Omental fat pad (tissue), 3 donors: ENCODE measurements at regions not wholly inside any gene's neighbourhood (a gene's known extent, or its start where the extent isn't known, plus 50 kb on each side); places are given as distances from the start of the nearest gene placed in this dataset.

Experiments used
- ATAC-seq: fragments of 150-250 bp; one replicate; pipeline ENCODE4 v1.9.1; 2016; ENCODE audit warnings: mild to moderate bottlenecking, moderate library complexity; ENCODE audit not compliant: low FRiP score
- DNase-seq: peaks from one replicate; pipeline ENCODE4 v3.0.0-alpha.2; 2019; ENCODE audit warnings: low spot score
- CTCF ChIP-seq, 3 donors: fragments of 450-650 bp; IDR thresholded peaks; one replicate each; pipeline ENCODE4 v1.5.1; 2016 to 2017; ENCODE audit warnings: antibody characterized with exemption in 3 of 3, mild to moderate bottlenecking in 3 of 3, moderate library complexity in 2 of 3

- no peak for ATAC-seq
- no peak for TF ChIP-seq CTCF (IDR thresholded peaks at IDR 0.05)
- no peak for DNase-seq
These were observed 409.2 kb upstream of the TCF4 start for GRCh38 chr18:55997151-55997561.

DNA sequence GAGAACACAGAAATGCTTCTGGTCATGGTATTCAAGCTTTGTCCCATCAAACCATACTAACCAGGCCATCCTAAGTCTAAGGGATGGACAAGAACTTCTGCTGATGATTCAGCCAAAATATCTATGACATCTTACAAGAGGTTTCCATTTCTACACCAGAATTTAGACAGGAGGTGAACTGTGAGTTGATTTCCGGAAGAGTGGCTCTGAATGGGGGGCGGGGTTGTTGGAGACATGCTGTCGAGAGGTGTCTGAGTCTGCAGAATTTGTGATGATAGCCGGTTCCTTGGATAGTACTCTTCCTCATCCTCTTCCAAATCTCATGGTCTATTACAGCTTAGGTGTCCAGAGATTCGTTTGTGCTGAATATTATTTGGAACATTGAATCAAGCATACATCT is 408.7 kb upstream of the TCF4 start:
- DNase-seq, result no peak
- ATAC-seq, result no peak
- no peak for TF ChIP-seq CTCF (IDR thresholded peaks at IDR 0.05)

DNA sequence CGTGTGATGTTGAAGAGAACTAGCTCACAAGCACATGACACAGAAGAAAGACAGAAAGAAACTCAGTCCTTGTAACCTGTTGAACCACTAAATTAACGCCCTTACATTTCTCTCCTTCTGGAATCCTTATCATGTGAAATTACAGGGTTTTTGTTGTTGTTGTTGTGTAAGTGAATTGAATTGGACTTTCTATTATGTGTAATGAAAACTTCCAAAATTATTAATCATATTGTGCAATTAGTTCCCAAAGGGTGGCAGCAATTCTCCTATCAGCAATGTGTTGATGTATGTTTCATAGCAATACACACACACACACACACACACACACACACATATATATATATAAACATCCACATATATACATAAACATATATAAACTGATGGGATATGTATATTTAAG is 402.2 kb upstream of the TCF4 start:
- no peak for DNase-seq
- no peak for TF ChIP-seq CTCF (IDR thresholded peaks at IDR 0.05)
- ATAC-seq, result no peak

- no peak for DNase-seq
- no peak for ATAC-seq
- no peak for TF ChIP-seq CTCF (IDR thresholded peaks at IDR 0.05)
These were observed 400.5 kb upstream of the TCF4 start for GRCh38 chr18:55988537-55988936.

GRCh38 chr18:55983433-55983832 is 395.4 kb upstream of the TCF4 start:
- ATAC-seq, result no peak

DNA sequence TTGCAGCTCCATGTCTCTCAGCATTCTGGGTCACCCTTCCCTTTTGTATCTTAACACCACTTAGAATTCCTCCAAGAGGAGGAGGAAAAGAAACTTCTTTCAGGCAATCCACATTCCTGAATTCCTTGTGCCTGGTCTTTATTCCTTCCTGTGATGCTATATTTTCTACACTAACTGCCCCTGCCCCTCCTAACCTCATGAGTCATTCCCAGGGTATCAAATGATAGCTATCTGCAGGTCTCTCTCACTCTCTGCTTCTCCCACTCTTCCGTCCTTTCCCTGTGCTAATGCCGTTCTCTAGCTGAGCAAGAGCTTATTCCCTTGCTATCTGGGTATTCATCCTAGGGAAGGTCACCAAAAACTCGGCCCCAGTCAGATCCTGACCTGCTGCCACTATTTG is 395.0 kb upstream of the TCF4 start:
- DNase-seq, result no peak
- no peak for ATAC-seq
- TF ChIP-seq CTCF (IDR thresholded peaks at IDR 0.05), result no peak

More at GRCh38 chr18:55983433-55983832, 395.4 kb upstream of the TCF4 start:
- no peak for DNase-seq
- TF ChIP-seq CTCF (IDR thresholded peaks at IDR 0.05), result no peak

DNA sequence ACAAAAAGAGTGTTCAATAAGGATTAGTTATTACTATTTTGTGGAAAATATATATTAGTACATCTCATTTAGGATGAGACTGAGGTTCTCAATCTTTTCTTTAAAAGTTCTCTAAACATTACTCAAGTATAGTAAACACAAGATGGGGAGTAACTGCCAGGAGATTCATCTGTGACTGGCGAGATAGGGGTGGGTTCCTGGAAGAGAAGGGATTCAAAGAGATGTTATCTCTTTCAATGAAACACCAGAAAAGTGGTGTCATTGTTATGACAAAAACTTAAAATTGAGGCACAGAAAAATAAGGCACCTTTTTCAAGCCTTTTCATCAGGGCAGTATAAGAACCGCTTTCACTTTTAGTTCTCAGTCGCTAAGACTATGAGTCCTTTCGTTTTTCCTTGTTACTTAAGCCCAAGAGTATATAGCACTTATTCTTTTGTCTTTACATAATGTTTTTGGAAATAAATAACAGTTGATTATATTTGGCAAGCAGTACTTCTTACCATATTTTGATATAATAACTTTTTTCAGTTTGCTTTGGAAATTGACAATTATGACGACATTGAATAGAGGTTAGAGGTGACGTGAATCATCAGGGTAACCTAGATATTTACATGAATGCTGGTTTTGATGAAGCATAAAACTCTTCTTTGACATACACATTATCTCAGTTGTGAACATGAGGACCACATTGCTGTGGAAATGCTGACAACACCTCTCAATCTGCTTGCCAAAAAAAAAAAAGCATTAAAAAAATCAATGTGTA is 393.9 kb upstream of the TCF4 start:
- TF ChIP-seq CTCF (IDR thresholded peaks at IDR 0.05), result no peak
- no peak for ATAC-seq
- no peak for DNase-seq
